ENCODE measurements at regions not wholly inside any gene's neighbourhood (a gene's known extent, or its start where the extent isn't known, plus 50 kb on each side); places are given as distances from the start of the nearest gene placed in this dataset.

- Histone ChIP-seq H3K9me3 (no peaks in the 10 kb centered on the region), H3K4me1 (no peaks in the 10 kb centered on the region), H3K27me3 (no peaks in the 10 kb centered on the region), H3K27ac (no peak overlapping the region), H3K36me3 (no peaks in the 10 kb centered on the region), H3K4me3 (no peak overlapping the region)
- DNase-seq (no peak), ATAC-seq (no peak)
- intact Hi-C loops (cut with DNase I) = no loop called here
- TF ChIP-seq, protein P1, sequence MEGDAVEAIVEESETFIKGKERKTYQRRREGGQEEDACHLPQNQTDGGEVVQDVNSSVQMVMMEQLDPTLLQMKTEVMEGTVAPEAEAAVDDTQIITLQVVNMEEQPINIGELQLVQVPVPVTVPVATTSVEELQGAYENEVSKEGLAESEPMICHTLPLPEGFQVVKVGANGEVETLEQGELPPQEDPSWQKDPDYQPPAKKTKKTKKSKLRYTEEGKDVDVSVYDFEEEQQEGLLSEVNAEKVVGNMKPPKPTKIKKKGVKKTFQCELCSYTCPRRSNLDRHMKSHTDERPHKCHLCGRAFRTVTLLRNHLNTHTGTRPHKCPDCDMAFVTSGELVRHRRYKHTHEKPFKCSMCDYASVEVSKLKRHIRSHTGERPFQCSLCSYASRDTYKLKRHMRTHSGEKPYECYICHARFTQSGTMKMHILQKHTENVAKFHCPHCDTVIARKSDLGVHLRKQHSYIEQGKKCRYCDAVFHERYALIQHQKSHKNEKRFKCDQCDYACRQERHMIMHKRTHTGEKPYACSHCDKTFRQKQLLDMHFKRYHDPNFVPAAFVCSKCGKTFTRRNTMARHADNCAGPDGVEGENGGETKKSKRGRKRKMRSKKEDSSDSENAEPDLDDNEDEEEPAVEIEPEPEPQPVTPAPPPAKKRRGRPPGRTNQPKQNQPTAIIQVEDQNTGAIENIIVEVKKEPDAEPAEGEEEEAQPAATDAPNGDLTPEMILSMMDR (IDR thresholded peaks at IDR 0.05) = no peak
Observed at GRCh38 chr6:145026267-145026679, 709.0 kb downstream of the EPM2A start.

GRCh38 chr6:145028144-145028818 is 707.0 kb downstream of the EPM2A start:
- TF ChIP-seq, protein P1 (IDR thresholded peaks at IDR 0.05) = peak in 1 of 2 donors; percentile 15
- Histone ChIP-seq H3K9me3 (no peaks in the 10 kb centered on the region), H3K36me3 (no peaks in the 10 kb centered on the region), H3K4me1 (no peaks in the 10 kb centered on the region), H3K27ac (no peak overlapping the region), H3K4me3 (no peak overlapping the region), H3K27me3 (no peaks in the 10 kb centered on the region)
- peak in 1 of 4 donors; percentile 11 for DNase-seq
- ATAC-seq = peak; percentile 78
- intact Hi-C loops (cut with DNase I) = no loop called here

GRCh38 chr6:145031001-145031400 is 704.3 kb downstream of the EPM2A start:
- no peak overlapping the region for H3K27ac ChIP-seq
- H3K36me3 ChIP-seq = no peaks in the 10 kb centered on the region
- no peak for DNase-seq
- TF ChIP-seq, protein P1 (IDR thresholded peaks at IDR 0.05) = no peak
- ATAC-seq = no peak
- no peaks in the 10 kb centered on the region for H3K9me3 ChIP-seq
- H3K27me3 ChIP-seq = no peaks in the 10 kb centered on the region
- no peaks in the 10 kb centered on the region for H3K4me1 ChIP-seq
- no peak overlapping the region for H3K4me3 ChIP-seq
- intact Hi-C loops (cut with DNase I) = no loop called here

GRCh38 chr6:145031962-145032361 is 703.4 kb downstream of the EPM2A start:
- H3K4me3 ChIP-seq = no peak overlapping the region
- H3K27me3 ChIP-seq = no peaks in the 10 kb centered on the region
- no peaks in the 10 kb centered on the region for H3K4me1 ChIP-seq
- no peaks in the 10 kb centered on the region for H3K9me3 ChIP-seq
- intact Hi-C loops (cut with DNase I) = no loop called here
- DNase-seq (no peak), ATAC-seq (no peak)
- no peaks in the 10 kb centered on the region for H3K36me3 ChIP-seq
- TF ChIP-seq, protein P1 (IDR thresholded peaks at IDR 0.05) = no peak
- no peak overlapping the region for H3K27ac ChIP-seq

DNA sequence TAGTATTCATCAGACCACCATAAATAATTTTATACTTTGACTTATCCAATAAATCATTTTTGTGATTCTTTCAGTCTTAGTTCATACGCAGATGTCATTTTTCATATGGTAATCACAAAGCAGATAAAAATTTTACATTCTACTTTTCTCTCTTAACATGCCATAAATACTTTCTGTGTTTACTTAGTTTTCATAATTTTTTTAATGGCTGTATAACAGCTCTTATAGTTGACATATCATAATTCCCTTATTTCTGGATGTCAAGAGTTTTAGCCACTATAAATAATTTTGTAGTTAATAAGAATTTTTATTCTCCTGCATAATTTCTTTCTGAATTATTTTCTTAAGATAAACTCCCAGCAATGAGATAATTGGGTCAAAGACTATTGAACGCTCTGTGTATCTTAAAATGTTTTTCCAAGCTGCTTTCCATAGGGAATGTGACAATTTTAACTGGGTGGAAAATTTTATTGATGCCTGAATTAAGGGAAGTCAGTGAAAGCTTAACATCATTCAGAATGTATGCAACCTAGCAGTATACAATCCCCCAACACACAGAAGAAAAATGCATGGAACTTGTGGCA is 702.7 kb downstream of the EPM2A start:
- Histone ChIP-seq H3K27ac (no peak overlapping the region), H3K9me3 (no peaks in the 10 kb centered on the region), H3K27me3 (no peaks in the 10 kb centered on the region), H3K36me3 (no peaks in the 10 kb centered on the region), H3K4me1 (no peaks in the 10 kb centered on the region), H3K4me3 (no peak overlapping the region)
- intact Hi-C loops (cut with DNase I) = no loop called here
- ATAC-seq (no peak), DNase-seq (no peak)
- TF ChIP-seq, protein P1 (IDR thresholded peaks at IDR 0.05) = no peak
